ENCODE measurements at regions not wholly inside any gene's neighbourhood (a gene's known extent, or its start where the extent isn't known, plus 50 kb on each side); places are given as distances from the start of the nearest gene placed in this dataset.
A peak's percentile ranks its signal among the peaks of the same experiment; 100 is the strongest.
"Not testable (repeated sequence)": the region's sequence is repeated elsewhere in the genome, so short reads cannot be mapped to it uniquely, and the experiment has no call there.

- no peak for DNase-seq
Observed at GRCh38 chr5:153939101-153939500, 99.6 kb downstream of the FAM114A2 start.

DNA sequence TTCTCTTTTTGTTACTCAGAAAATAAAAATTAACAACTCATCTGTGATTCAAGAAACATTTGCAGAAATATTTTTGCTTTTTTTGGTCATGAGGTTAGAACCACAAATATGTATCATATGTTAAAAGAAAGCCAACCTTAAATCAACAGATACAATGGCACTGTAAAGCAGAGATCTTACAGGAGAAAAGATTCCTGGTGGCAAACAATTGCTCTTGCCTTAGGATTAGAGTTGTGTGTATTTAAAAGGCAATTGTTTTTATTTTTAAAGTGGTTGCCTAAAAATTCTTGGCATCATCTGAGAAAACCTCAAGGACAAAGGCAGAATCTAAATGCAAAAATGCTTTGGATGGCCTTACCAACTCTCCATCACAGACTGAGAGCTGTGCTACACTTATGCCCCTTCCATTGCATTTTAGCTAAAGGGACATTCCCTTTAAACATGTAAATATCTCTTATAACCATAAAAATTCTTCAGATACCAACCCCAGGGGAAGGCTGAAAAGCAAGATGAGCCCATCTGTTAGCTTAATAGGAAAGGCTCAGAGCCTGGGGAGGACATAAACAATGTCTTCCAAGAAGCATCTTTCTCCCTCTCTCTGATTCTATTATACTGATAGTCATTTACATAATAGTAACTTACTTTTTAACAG, 100.4 kb downstream of the FAM114A2 start:
- DNase-seq = peak; percentile 39

DNA sequence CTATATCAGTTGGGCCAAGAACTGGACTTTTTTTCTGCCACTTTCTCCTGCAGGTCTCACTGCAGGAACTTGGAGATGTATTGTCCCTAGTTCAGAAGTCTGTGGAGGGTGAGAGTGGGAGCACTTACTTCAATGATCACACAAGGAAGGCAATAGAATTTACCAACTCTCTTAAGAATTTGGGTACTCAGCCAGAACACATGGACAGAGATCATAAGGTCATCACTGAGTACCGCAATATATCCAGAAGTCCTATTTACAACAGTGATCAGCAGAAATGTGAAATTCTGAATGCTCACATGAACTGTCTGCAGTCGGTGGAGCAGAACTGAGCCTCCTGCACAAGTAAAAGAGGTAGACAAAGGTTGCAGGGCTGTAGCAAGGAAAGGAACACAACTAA, 101.0 kb downstream of the FAM114A2 start:
- DNase-seq = no peak

- not testable (repeated sequence) for DNase-seq
Observed at GRCh38 chr5:153935151-153935550, 103.6 kb downstream of the FAM114A2 start.

- DNase-seq = peak; percentile 45
Observed at GRCh38 chr5:153926201-153926600, 112.5 kb downstream of the FAM114A2 start.

GRCh38 chr5:153919161-153919560, 119.5 kb downstream of the FAM114A2 start:
- no peak for DNase-seq

DNA sequence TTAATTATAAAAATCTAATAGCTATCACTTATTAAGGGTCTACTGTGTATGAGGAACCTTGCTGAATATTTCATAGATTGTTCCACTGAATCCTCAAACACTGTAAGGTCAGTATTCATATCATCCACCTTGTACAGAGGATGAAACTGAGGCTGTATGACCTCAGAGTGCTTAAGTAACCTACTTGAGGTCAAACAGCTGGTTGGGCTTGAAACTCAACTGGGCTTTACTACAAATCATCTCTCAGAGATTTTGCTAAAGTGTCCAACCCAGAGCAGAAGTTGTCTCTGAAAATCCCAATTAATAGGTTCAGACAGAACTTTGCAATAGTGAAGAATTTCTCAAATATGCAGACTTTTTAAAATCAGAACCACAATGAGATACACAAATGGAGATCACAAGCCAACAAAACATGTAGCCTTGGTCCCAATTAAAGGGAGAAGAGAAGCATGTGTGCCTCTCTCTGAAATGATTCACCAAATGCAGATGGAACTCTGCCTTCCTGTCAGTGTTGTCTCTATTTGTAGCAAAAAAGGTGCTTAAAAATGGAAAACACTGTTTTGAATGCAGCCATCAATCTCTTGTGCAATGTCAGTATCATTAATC, 131.4 kb downstream of the FAM114A2 start:
- no peak for DNase-seq

GRCh38 chr5:153905219-153905618, 133.5 kb downstream of the FAM114A2 start:
- no peak for DNase-seq

GRCh38 chr5:153903321-153903720, 135.4 kb downstream of the FAM114A2 start:
- DNase-seq = peak; percentile 50

- DNase-seq = no peak
Observed at GRCh38 chr5:153902016-153902415, 136.7 kb downstream of the FAM114A2 start.

- DNase-seq = no peak
Observed at GRCh38 chr5:153901449-153901848, 137.3 kb downstream of the FAM114A2 start.

- peak; percentile 96 for DNase-seq
Observed at GRCh38 chr5:153900703-153901395, 137.9 kb downstream of the FAM114A2 start.

GRCh38 chr5:153899746-153900145, 139.0 kb downstream of the FAM114A2 start:
- no peak for DNase-seq

DNA sequence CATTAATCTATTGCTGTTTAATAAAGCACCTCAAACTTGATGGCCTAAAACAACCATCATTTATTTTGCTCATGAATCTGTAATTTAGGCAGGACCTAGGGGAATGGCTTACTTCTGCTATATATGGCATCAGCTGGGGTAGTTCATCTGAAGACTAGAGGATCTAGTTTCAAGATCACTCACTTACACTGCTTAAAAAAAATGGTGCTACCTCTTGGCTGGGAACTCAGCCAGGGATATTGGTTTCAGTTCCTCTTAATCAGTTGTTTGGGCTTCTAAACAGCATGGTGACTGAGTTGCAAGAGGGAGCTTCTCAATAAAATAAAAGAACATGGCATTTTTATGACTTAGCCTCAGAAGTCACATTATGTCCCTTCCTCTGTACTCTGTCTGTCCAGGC, 142.0 kb downstream of the FAM114A2 start:
- DNase-seq = peak; percentile 66

- peak; percentile 61 for DNase-seq
Observed at GRCh38 chr5:153896117-153896516, 142.6 kb downstream of the FAM114A2 start.

DNA sequence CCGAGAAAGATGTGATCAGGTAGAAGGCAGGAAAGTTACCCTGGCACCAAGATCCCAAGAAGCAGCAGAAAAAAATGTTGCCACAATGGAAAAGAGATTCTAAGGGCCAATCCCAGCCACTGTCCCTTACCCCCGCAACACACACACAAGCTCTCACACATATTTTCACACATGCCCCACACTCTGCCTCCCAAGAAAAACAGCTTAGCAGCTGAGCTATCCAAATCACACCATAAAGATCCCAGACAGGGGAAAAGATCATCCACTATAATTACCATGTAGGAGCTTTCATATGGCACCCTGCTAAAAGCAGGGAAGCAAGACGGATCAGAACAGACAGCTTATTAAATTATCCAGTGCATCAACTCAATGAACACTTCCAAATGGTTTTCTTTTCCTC, 143.4 kb downstream of the FAM114A2 start:
- no peak for DNase-seq

- DNase-seq = no peak
Observed at GRCh38 chr5:153893817-153894216, 144.9 kb downstream of the FAM114A2 start.

GRCh38 chr5:153891394-153891793, 147.3 kb downstream of the FAM114A2 start:
- no peak for DNase-seq

GRCh38 chr5:153888781-153889180, 149.9 kb downstream of the FAM114A2 start:
- no peak for DNase-seq

DNA sequence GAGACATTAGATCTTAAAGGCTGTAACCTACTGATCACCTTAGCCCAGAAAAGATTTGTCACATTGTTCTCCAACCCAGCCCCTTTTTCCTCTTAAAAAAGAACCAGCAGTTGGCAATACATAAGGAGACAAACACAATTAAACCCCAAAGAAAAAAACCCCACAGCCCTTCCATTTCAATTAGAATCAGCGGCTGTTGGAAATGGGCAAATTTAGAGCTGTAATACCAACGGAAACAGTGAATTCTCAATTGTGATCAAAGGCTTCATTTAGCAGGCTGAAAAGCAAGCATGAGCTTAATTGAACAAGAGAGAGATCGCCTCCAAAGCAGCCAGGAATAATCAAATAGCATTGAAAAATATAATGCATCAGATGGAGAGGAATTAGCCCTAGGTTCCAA, 153.6 kb downstream of the FAM114A2 start:
- DNase-seq = no peak

- DNase-seq = no peak
Observed at GRCh38 chr5:153884612-153884957, 154.1 kb downstream of the FAM114A2 start.

DNA sequence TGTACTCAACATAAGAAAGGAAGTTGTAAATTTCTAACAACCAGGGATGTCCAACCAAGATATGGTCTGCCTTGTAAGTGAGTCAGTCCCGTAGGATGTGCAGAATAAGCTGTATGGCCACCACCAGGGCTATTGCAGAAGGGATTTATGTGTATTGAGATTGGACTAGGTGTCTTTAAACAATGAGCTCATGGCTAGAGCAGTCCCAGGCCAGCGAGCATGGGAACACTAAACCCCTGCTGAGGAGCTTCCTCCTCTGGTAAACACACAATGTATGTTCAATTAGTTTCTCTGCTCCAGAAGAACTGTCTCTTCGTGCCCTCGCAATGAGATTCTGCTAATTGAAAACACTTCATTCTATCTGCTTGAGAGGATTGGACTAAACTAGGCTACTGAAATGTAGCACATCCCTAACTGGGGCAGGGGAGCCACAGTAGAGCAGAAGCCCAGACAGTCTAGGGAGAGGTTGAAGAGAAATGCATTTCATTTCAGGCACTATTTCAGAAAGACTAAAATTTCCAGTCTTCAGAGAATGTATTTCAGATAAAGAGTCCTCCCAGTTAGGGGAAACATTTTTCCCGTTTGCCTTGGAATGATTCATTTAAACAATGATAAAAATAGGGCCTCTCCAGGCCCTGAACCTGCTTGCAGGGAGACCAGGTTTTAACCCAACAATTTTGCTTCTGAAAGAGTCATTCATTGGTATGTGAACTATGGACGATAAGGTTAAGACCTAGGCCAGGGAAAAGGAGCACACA, 154.7 kb downstream of the FAM114A2 start:
- DNase-seq = peak; percentile 90

DNA sequence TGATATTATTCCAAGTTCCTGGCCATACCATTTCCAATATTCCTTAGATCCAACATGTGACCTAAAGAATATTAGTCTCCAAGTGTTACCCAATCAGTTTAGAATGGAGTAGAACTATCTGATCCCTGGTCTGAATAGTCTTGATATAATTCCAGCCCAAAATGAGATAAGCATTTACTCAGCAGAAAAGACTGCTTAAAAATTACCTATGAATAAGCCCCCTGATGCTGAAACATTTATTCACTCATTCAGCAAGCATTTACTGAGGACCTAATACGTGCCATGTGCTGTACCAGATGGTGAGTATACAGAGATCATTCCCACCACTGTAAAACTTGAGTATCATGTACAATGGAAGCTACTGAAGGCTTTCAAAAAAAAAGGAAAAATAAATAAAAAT, 157.0 kb downstream of the FAM114A2 start:
- DNase-seq = peak; percentile 10

GRCh38 chr5:153880106-153880505, 158.6 kb downstream of the FAM114A2 start:
- DNase-seq = no peak

Data from EL (cell line).